HL-60 (cell line): ENCODE measurements at regions not wholly inside any gene's neighbourhood (a gene's known extent, or its start where the extent isn't known, plus 50 kb on each side); places are given as distances from the start of the nearest gene placed in this dataset.

Experiments used
- POLR2AphosphoS5 ChIP-seq: IDR thresholded peaks from 2 replicates; pipeline ENCODE4 v1.6.1; 2012; ENCODE audit warnings: low read depth
- SPI1 ChIP-seq: IDR thresholded peaks from 2 replicates; pipeline ENCODE4 v1.6.1; 2012; ENCODE audit warnings: low read depth, mild to moderate bottlenecking, borderline replicate concordance
- TF ChIP-seq, protein P1 (sequence below): IDR thresholded peaks from one replicate; pipeline ENCODE4 v1.5.1; 2011; ENCODE audit warnings: low read length, control low read depth, inconsistent platforms; ENCODE audit not compliant: insufficient read depth

DNA sequence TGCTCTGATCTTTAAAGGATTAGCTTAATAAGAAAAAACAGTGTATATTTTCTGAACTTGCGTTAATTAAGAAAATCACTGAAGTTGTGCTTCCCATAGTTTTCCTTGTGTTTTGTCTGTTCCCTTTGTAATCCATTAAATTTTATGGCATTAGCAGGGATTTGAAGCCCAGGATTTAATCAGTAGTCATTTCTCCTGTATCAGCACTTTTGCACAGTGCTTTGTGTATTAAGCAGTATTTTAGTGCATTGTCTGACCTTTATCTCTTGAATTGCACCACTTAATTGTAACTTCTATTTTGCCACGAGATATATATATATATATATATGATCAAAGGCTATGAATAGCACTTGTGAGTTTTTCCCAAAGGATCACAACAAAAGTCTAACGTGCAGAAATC, 133.7 kb downstream of the S1PR1 start:
- TF ChIP-seq, protein P1, sequence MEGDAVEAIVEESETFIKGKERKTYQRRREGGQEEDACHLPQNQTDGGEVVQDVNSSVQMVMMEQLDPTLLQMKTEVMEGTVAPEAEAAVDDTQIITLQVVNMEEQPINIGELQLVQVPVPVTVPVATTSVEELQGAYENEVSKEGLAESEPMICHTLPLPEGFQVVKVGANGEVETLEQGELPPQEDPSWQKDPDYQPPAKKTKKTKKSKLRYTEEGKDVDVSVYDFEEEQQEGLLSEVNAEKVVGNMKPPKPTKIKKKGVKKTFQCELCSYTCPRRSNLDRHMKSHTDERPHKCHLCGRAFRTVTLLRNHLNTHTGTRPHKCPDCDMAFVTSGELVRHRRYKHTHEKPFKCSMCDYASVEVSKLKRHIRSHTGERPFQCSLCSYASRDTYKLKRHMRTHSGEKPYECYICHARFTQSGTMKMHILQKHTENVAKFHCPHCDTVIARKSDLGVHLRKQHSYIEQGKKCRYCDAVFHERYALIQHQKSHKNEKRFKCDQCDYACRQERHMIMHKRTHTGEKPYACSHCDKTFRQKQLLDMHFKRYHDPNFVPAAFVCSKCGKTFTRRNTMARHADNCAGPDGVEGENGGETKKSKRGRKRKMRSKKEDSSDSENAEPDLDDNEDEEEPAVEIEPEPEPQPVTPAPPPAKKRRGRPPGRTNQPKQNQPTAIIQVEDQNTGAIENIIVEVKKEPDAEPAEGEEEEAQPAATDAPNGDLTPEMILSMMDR = no peak
- TF ChIP-seq POLR2AphosphoS5 = no peak
- no peak for TF ChIP-seq SPI1
